ENCODE measurements at regions not wholly inside any gene's neighbourhood (a gene's known extent, or its start where the extent isn't known, plus 50 kb on each side); places are given as distances from the start of the nearest gene placed in this dataset.
"Not testable (repeated sequence)": the region's sequence is repeated elsewhere in the genome, so short reads cannot be mapped to it uniquely, and the experiment has no call there.

- TF ChIP-seq CTCF (IDR thresholded peaks at IDR 0.05; ENCODE audit: insufficient read depth, low read depth, low read length): no peak
These were observed 227.9 kb downstream of the GATA3 start for GRCh38 chr10:8282340-8282739.

GRCh38 chr10:8283166-8283905, 228.8 kb downstream of the GATA3 start:
- DNase-seq (ENCODE audit: low read depth): no peak
- TF ChIP-seq CTCF (IDR thresholded peaks at IDR 0.05; ENCODE audit: insufficient read depth, low read depth, low read length): no peak
- H3K4me3 ChIP-seq (ENCODE audit: low read depth, low read length): no peak overlapping the region

More at GRCh38 chr10:8282340-8282739, 227.9 kb downstream of the GATA3 start:
- no peak for DNase-seq (ENCODE audit: low read depth)
- no peak overlapping the region for H3K4me3 ChIP-seq (ENCODE audit: low read depth, low read length)

- DNase-seq (ENCODE audit: low read depth): peak; percentile 94
These were observed 229.5 kb downstream of the GATA3 start for GRCh38 chr10:8283986-8284385.

GRCh38 chr10:8285970-8286369, 231.5 kb downstream of the GATA3 start:
- not testable (repeated sequence) for H3K4me3 ChIP-seq (ENCODE audit: low read depth, low read length); DNase-seq (ENCODE audit: low read depth)

More at GRCh38 chr10:8283986-8284385, 229.5 kb downstream of the GATA3 start:
- H3K4me3 ChIP-seq (ENCODE audit: low read depth, low read length): no peak overlapping the region
- TF ChIP-seq CTCF (IDR thresholded peaks at IDR 0.05; ENCODE audit: insufficient read depth, low read depth, low read length): no peak

GRCh38 chr10:8288600-8288999, 234.1 kb downstream of the GATA3 start:
- no peak for TF ChIP-seq CTCF (IDR thresholded peaks at IDR 0.05; ENCODE audit: insufficient read depth, low read depth, low read length)
- no peak for DNase-seq (ENCODE audit: low read depth)
- H3K4me3 ChIP-seq (ENCODE audit: low read depth, low read length): no peak overlapping the region

- no peak for TF ChIP-seq CTCF (IDR thresholded peaks at IDR 0.05; ENCODE audit: insufficient read depth, low read depth, low read length)
- DNase-seq (ENCODE audit: low read depth): peak; percentile 56
- H3K4me3 ChIP-seq (ENCODE audit: low read depth, low read length): no peak overlapping the region
These were observed 234.9 kb downstream of the GATA3 start for GRCh38 chr10:8289186-8289924.

- TF ChIP-seq CTCF (IDR thresholded peaks at IDR 0.05; ENCODE audit: insufficient read depth, low read depth, low read length): no peak
- H3K4me3 ChIP-seq (ENCODE audit: low read depth, low read length): no peak overlapping the region
- DNase-seq (ENCODE audit: low read depth): no peak
These were observed 240.3 kb downstream of the GATA3 start for GRCh38 chr10:8294779-8295178.
